ENCODE measurements at regions not wholly inside any gene's neighbourhood (a gene's known extent, or its start where the extent isn't known, plus 50 kb on each side); places are given as distances from the start of the nearest gene placed in this dataset.

DNA sequence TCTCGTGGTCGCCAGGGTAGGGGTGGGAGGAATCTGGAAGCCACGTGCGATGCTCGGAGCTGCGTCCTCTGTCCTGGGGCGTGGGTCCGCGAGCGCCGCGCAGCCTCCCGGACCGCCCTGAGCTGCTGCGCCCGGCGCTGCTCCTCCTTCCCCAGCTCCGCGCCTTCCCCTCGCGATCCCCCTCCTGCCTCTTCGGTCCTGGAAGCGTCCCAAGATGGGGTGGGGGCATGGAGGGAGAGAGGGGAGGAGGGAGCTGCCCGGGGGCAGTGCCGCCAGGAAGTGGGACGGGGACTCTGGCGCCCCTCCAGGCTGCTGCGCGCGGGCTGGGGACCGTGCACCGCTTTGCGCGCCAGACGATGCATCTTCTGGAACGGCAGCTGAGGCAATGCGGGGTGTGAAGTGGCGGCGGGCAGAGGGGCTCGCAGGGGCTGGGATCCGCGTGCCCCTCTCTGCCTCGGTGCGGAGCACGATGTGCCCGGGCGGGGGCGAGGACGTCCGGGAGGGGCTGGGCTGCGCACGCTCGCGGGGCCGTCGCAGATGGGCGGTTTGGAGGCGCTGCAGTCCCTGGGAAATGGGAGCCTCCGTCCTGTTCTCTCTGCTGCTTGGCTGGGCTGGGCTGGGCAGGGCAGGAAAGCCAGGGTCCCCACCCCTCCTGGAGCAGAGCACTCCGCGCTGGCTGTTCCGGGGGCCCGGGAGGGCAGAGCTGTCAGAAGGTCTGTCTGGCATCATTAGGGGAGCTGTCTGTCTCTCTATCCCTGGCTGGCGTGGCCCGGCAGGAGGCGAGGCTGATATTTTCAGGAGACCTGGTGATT, 388.0 kb downstream of the SEC14L1 start (continued):
- TF ChIP-seq, protein P1, sequence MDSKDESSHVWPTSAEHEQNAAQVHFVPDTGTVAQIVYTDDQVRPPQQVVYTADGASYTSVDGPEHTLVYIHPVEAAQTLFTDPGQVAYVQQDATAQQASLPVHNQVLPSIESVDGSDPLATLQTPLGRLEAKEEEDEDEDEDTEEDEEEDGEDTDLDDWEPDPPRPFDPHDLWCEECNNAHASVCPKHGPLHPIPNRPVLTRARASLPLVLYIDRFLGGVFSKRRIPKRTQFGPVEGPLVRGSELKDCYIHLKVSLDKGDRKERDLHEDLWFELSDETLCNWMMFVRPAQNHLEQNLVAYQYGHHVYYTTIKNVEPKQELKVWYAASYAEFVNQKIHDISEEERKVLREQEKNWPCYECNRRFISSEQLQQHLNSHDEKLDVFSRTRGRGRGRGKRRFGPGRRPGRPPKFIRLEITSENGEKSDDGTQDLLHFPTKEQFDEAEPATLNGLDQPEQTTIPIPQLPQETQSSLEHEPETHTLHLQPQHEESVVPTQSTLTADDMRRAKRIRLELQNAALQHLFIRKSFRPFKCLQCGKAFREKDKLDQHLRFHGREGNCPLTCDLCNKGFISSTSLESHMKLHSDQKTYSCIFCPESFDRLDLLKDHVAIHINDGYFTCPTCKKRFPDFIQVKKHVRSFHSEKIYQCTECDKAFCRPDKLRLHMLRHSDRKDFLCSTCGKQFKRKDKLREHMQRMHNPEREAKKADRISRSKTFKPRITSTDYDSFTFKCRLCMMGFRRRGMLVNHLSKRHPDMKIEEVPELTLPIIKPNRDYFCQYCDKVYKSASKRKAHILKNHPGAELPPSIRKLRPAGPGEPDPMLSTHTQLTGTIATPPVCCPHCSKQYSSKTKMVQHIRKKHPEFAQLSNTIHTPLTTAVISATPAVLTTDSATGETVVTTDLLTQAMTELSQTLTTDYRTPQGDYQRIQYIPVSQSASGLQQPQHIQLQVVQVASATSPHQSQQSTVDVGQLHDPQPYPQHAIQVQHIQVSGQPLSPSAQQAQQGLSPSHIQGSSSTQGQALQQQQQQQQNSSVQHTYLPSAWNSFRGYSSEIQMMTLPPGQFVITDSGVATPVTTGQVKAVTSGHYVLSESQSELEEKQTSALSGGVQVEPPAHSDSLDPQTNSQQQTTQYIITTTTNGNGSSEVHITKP (tag by site-specific recombination; IDR thresholded peaks at IDR 0.05), result peak; percentile 61
- TF ChIP-seq, protein P2, sequence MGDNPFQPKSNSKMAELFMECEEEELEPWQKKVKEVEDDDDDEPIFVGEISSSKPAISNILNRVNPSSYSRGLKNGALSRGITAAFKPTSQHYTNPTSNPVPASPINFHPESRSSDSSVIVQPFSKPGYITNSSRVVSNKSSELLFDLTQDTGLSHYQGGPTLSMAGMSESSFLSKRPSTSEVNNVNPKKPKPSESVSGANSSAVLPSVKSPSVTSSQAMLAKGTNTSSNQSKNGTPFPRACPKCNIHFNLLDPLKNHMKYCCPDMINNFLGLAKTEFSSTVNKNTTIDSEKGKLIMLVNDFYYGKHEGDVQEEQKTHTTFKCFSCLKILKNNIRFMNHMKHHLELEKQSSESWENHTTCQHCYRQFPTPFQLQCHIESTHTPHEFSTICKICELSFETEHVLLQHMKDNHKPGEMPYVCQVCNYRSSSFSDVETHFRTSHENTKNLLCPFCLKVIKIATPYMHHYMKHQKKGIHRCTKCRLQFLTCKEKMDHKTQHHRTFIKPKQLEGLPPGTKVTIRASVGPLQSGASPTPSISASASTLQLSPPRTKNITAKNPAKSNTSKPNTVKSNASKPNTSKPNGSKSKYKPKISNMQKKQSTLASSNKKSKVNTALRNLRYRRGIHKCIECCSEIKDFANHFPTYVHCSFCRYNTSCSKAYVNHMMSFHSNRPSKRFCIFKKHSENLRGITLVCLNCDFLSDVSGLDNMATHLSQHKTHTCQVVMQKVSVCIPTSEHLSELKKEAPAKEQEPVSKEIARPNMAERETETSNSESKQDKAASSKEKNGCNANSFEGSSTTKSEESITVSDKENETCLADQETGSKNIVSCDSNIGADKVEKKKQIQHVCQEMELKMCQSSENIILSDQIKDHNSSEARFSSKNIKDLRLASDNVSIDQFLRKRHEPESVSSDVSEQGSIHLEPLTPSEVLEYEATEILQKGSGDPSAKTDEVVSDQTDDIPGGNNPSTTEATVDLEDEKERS (tag by site-specific recombination; IDR thresholded peaks at IDR 0.05), result no peak
- no peak for TF ChIP-seq ZXDB (tag by site-specific recombination; IDR thresholded peaks at IDR 0.05)
- peak; percentile 76 for TF ChIP-seq SP3 (tag by site-specific recombination; IDR thresholded peaks at IDR 0.05)
- peak; percentile 63 for TF ChIP-seq ZNF335 (tag by site-specific recombination; conservative IDR thresholded peaks at IDR 0.05)
- no peak for TF ChIP-seq ZNF792 (tag by site-specific recombination; IDR thresholded peaks at IDR 0.05)
- TF ChIP-seq ZFHX2 (tag by site-specific recombination; conservative IDR thresholded peaks at IDR 0.05), result peak; percentile 83
- TF ChIP-seq ZNF837 (tag by site-specific recombination; IDR thresholded peaks at IDR 0.05), result peak; percentile 39; the same call in 1 of the 2 replicates
- TF ChIP-seq ZNF16 (tag by site-specific recombination; IDR thresholded peaks at IDR 0.05; ENCODE audit: low read depth), result no peak
- TF ChIP-seq ZNF747 (tag by site-specific recombination; IDR thresholded peaks at IDR 0.05), result no peak
- TF ChIP-seq ZNF843 (tag by site-specific recombination; IDR thresholded peaks at IDR 0.05), result 0 out of 2 replicates have a peak, but pooled peaks have one; percentile 27
- no peak for TF ChIP-seq GLI4 (tag by site-specific recombination; IDR thresholded peaks at IDR 0.05)
- TF ChIP-seq PRDM4 (tag by site-specific recombination; IDR thresholded peaks at IDR 0.05), result no peak
- no peak for TF ChIP-seq FEZF1 (tag by site-specific recombination; IDR thresholded peaks at IDR 0.05)
- peak; percentile 46; the same call in 1 of the 2 replicates for TF ChIP-seq ZNF394 (tag by site-specific recombination; IDR thresholded peaks at IDR 0.05; ENCODE audit: borderline replicate concordance)
- no peak for TF ChIP-seq ZBTB44 (tag by site-specific recombination; IDR thresholded peaks at IDR 0.05)
- TF ChIP-seq ZNF302 (tag by site-specific recombination; IDR thresholded peaks at IDR 0.05; ENCODE audit: low read depth), result no peak; the same call in 1 of the 2 replicates
- TF ChIP-seq, protein P3, sequence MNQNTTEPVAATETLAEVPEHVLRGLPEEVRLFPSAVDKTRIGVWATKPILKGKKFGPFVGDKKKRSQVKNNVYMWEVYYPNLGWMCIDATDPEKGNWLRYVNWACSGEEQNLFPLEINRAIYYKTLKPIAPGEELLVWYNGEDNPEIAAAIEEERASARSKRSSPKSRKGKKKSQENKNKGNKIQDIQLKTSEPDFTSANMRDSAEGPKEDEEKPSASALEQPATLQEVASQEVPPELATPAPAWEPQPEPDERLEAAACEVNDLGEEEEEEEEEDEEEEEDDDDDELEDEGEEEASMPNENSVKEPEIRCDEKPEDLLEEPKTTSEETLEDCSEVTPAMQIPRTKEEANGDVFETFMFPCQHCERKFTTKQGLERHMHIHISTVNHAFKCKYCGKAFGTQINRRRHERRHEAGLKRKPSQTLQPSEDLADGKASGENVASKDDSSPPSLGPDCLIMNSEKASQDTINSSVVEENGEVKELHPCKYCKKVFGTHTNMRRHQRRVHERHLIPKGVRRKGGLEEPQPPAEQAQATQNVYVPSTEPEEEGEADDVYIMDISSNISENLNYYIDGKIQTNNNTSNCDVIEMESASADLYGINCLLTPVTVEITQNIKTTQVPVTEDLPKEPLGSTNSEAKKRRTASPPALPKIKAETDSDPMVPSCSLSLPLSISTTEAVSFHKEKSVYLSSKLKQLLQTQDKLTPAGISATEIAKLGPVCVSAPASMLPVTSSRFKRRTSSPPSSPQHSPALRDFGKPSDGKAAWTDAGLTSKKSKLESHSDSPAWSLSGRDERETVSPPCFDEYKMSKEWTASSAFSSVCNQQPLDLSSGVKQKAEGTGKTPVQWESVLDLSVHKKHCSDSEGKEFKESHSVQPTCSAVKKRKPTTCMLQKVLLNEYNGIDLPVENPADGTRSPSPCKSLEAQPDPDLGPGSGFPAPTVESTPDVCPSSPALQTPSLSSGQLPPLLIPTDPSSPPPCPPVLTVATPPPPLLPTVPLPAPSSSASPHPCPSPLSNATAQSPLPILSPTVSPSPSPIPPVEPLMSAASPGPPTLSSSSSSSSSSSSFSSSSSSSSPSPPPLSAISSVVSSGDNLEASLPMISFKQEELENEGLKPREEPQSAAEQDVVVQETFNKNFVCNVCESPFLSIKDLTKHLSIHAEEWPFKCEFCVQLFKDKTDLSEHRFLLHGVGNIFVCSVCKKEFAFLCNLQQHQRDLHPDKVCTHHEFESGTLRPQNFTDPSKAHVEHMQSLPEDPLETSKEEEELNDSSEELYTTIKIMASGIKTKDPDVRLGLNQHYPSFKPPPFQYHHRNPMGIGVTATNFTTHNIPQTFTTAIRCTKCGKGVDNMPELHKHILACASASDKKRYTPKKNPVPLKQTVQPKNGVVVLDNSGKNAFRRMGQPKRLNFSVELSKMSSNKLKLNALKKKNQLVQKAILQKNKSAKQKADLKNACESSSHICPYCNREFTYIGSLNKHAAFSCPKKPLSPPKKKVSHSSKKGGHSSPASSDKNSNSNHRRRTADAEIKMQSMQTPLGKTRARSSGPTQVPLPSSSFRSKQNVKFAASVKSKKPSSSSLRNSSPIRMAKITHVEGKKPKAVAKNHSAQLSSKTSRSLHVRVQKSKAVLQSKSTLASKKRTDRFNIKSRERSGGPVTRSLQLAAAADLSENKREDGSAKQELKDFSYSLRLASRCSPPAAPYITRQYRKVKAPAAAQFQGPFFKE (tag by site-specific recombination; IDR thresholded peaks at IDR 0.05; ENCODE audit: borderline replicate concordance), result no peak
- no peak for TF ChIP-seq ZNF544 (tag by site-specific recombination; IDR thresholded peaks at IDR 0.05)
- TF ChIP-seq ZNF777 (tag by site-specific recombination; IDR thresholded peaks at IDR 0.05; ENCODE audit: borderline replicate concordance), result peak; percentile 98
- TF ChIP-seq ZNF76 (tag by site-specific recombination; IDR thresholded peaks at IDR 0.05; ENCODE audit: borderline replicate concordance, low read depth), result peak; percentile 19; the same call in 1 of the 2 replicates
- TF ChIP-seq ZNF791 (tag by site-specific recombination; IDR thresholded peaks at IDR 0.05), result no peak
